Ishikawa (cell line): ENCODE measurements at regions not wholly inside any gene's neighbourhood (a gene's known extent, or its start where the extent isn't known, plus 50 kb on each side); places are given as distances from the start of the nearest gene placed in this dataset.

Experiments used
- CEBPB ChIP-seq: IDR thresholded peaks from 2 replicates; pipeline ENCODE4 v1.6.1; 2012
- CREB1 ChIP-seq: IDR thresholded peaks from 2 replicates; pipeline ENCODE4 v1.6.1; 2012; ENCODE audit warnings: low read depth
- EGR1 ChIP-seq: IDR thresholded peaks from 2 replicates; pipeline ENCODE4 v1.6.1; 2012
- EP300 ChIP-seq: IDR thresholded peaks from 2 replicates; pipeline ENCODE4 v1.6.1; 2012; ENCODE audit warnings: borderline replicate concordance
- FOXM1 ChIP-seq: IDR thresholded peaks from 2 replicates; pipeline ENCODE4 v1.6.1; 2012; ENCODE audit warnings: low read depth, borderline replicate concordance
- NFIC ChIP-seq: IDR thresholded peaks from 2 replicates; pipeline ENCODE4 v1.6.1; 2012
- RAD21 ChIP-seq: IDR thresholded peaks from 2 replicates; pipeline ENCODE4 v1.6.1; 2012; ENCODE audit warnings: low read depth
- TAF1 ChIP-seq: IDR thresholded peaks from 2 replicates; pipeline ENCODE4 v1.6.1; 2012; ENCODE audit warnings: low read depth, mild to moderate bottlenecking
- TCF12 ChIP-seq: IDR thresholded peaks from 2 replicates; pipeline ENCODE4 v1.6.1; 2012; ENCODE audit warnings: low read depth
- TEAD4 ChIP-seq: IDR thresholded peaks from 2 replicates; pipeline ENCODE4 v1.6.1; 2012
- USF1 ChIP-seq: IDR thresholded peaks from 2 replicates; pipeline ENCODE4 v1.6.1; 2012
- YY1 ChIP-seq: IDR thresholded peaks from 2 replicates; pipeline ENCODE4 v1.6.1; 2012; ENCODE audit warnings: low read depth
- ZBTB7A ChIP-seq: IDR thresholded peaks from 2 replicates; pipeline ENCODE4 v1.6.1; 2012; ENCODE audit warnings: low read depth
- TF ChIP-seq, protein P1 (sequence below): IDR thresholded peaks from 2 replicates; pipeline ENCODE4 v1.6.1; 2012
- TF ChIP-seq, protein P2 (sequence below): IDR thresholded peaks from 2 replicates; pipeline ENCODE4 v1.6.1; 2012; ENCODE audit warnings: low read depth, mild to moderate bottlenecking

DNA sequence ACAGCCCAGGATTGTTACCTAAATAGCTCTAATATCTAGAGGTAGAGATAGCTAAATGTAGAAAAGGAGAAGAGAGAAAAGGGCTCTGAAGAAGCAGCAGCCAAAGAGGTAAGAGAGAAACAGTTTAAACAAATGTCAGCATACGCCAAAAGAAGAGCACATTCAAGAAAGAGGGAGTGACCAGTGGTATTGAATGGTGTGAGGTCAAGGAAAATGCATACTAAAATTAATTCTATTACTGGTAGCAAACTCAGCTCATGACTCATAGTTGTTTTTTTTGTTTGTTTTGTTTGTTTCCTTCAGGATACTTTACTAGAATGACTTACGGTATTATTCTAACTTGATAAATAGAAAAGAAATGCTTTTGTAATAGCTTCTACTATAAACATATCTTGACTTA lies 86.5 kb upstream of the FXR1 start:
- TF ChIP-seq YY1 = no peak
- TF ChIP-seq CREB1 = no peak
- TF ChIP-seq ZBTB7A = no peak
- TF ChIP-seq, protein P1, sequence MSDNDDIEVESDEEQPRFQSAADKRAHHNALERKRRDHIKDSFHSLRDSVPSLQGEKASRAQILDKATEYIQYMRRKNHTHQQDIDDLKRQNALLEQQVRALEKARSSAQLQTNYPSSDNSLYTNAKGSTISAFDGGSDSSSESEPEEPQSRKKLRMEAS = no peak
- TF ChIP-seq RAD21 = no peak
- TF ChIP-seq USF1 = no peak
- TF ChIP-seq, protein P2, sequence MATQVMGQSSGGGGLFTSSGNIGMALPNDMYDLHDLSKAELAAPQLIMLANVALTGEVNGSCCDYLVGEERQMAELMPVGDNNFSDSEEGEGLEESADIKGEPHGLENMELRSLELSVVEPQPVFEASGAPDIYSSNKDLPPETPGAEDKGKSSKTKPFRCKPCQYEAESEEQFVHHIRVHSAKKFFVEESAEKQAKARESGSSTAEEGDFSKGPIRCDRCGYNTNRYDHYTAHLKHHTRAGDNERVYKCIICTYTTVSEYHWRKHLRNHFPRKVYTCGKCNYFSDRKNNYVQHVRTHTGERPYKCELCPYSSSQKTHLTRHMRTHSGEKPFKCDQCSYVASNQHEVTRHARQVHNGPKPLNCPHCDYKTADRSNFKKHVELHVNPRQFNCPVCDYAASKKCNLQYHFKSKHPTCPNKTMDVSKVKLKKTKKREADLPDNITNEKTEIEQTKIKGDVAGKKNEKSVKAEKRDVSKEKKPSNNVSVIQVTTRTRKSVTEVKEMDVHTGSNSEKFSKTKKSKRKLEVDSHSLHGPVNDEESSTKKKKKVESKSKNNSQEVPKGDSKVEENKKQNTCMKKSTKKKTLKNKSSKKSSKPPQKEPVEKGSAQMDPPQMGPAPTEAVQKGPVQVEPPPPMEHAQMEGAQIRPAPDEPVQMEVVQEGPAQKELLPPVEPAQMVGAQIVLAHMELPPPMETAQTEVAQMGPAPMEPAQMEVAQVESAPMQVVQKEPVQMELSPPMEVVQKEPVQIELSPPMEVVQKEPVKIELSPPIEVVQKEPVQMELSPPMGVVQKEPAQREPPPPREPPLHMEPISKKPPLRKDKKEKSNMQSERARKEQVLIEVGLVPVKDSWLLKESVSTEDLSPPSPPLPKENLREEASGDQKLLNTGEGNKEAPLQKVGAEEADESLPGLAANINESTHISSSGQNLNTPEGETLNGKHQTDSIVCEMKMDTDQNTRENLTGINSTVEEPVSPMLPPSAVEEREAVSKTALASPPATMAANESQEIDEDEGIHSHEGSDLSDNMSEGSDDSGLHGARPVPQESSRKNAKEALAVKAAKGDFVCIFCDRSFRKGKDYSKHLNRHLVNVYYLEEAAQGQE = no peak
- TF ChIP-seq EP300 = no peak
- TF ChIP-seq CEBPB = no peak
- TF ChIP-seq FOXM1 = no peak
- TF ChIP-seq EGR1 = no peak
- no peak for TF ChIP-seq TAF1
- no peak for TF ChIP-seq NFIC
- no peak for TF ChIP-seq TCF12
- TF ChIP-seq TEAD4 = no peak

DNA sequence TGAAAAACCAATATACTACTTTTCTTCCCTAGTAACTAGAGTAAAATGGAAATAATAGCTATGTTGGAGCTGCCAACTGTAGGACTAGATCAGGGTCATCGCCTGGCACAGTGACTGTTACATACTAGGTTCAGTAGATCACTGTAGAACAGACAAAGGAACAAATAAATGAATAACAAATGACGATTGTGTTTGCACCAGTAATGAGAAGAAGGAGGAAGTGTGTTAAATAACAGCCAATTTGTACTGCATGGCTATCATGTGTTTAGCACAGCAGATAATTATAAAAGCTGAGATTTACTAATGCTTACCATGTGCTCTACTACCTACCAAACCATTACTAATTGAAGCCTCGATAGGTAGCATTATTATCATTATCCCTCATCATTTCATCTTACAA lies 85.3 kb upstream of the FXR1 start:
- TF ChIP-seq, protein P2 = no peak
- TF ChIP-seq CEBPB (no peak), TAF1 (no peak), TCF12 (no peak), CREB1 (no peak), NFIC (no peak), USF1 (no peak), EGR1 (no peak), EP300 (no peak)

DNA sequence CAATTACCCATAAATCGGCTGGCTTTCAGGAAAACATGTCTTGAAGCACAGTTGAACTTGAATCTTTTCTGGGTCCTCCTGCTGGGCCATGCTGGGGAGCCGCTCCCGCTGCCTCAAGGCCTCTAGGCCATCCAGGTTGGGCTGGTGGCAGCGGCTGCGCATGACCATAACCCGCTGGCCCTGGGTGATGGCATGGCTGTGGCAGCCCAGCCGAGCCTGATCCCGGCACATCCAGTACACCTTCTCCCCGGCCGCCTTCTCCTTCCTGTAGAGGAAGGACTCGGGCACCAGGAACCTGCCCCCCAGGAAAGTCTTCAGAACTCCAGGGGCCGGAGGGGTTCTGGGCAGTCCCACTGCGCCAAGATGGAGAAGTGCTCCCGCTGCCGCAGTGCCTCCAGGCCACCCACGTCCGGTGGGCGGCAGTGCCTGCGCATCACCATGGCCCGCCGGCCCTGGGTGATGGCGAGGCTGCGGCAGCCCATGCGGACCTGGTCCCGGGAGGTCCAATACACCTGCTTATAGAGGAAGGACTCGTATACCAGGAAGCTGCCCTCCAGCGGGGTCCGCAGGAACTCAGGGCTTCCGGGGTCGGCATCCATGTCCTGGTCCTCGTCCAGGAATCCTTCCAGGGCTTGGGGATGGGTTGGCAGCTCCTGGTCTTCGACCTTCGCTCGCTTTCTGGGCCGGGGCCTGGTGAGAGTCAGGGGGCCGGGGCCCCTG lies 84.3 kb upstream of the FXR1 start:
- TF ChIP-seq CREB1 (no peak), EP300 (no peak), NFIC (no peak), EGR1 (no peak), ZBTB7A (no peak), TEAD4 (no peak), RAD21 (no peak), CEBPB (no peak), TAF1 (no peak), YY1 (no peak), USF1 (no peak), FOXM1 (no peak), TCF12 (no peak)
- TF ChIP-seq, protein P2 = no peak
- TF ChIP-seq, protein P1 = no peak
